ENCODE measurements at regions not wholly inside any gene's neighbourhood (a gene's known extent, or its start where the extent isn't known, plus 50 kb on each side); places are given as distances from the start of the nearest gene placed in this dataset.

GRCh38 chr7:25985196-25985595 is 166.8 kb upstream of the NFE2L3 start:
- no peak overlapping the region for H3K4me3 ChIP-seq (ENCODE audit: low read depth, low read length)
- CTCF ChIA-PET = no interaction called here
- no peak for TF ChIP-seq CTCF (IDR thresholded peaks at IDR 0.05; ENCODE audit: insufficient read depth, low read length, missing control alignments)
- POLR2A ChIA-PET = no interaction called here
- no peak for DNase-seq (ENCODE audit: low read depth, low spot score)

GRCh38 chr7:25988640-25989039 is 163.4 kb upstream of the NFE2L3 start:
- ChIA-PET POLR2A (no interaction called here), CTCF (interaction anchor here (1.0 kb wide), 1 partner anchor 10 kb away, joined by 3 read pairs; no protein-coding TSS in a partner anchor)
- H3K4me3 ChIP-seq (ENCODE audit: low read depth, low read length) = no peak overlapping the region
- TF ChIP-seq CTCF (IDR thresholded peaks at IDR 0.05; ENCODE audit: insufficient read depth, low read length, missing control alignments) = no peak
- DNase-seq (ENCODE audit: low read depth, low spot score) = no peak

DNA sequence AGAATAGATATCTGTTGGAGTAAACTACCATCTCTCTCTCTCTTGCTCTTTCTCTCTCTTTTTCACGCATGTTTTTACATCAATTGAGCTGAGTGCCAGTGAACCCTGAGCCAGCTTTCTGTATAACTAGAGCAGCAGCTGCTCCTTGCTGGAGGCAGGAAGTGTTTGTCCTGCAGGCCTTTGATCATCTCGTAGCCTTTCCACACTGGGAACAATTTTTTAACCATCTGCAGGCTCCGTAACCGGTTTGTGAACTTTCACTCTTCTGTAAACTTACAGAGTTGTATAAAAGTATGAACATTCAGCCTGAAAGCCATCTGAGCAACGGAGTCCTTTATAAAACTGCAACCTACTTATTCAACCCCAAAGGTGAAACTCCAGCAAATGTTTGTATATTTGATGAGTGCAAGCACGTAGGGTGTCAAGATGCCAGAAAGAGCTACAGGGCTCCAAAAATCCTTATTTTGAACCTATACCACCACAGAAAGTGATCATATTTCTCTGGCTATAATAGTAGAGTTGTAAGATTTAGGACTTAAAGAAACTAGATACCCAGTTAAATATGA is 162.8 kb upstream of the NFE2L3 start:
- no peak overlapping the region for H3K4me3 ChIP-seq (ENCODE audit: low read depth, low read length)
- no peak for TF ChIP-seq CTCF (IDR thresholded peaks at IDR 0.05; ENCODE audit: insufficient read depth, low read length, missing control alignments)
- ChIA-PET POLR2A (no interaction called here), CTCF (no interaction called here)
- DNase-seq (ENCODE audit: low read depth, low spot score) = no peak

GRCh38 chr7:25994433-25994994 is 157.5 kb upstream of the NFE2L3 start:
- no peak for DNase-seq (ENCODE audit: low read depth, low spot score)
- no peak for TF ChIP-seq CTCF (IDR thresholded peaks at IDR 0.05; ENCODE audit: insufficient read depth, low read length, missing control alignments)
- CTCF ChIA-PET = no interaction called here
- POLR2A ChIA-PET = no interaction called here
- H3K4me3 ChIP-seq (ENCODE audit: low read depth, low read length) = no peak overlapping the region

- ChIA-PET POLR2A (no interaction called here), CTCF (no interaction called here)
- TF ChIP-seq CTCF (IDR thresholded peaks at IDR 0.05; ENCODE audit: insufficient read depth, low read length, missing control alignments) = no peak
- DNase-seq (ENCODE audit: low read depth, low spot score) = no peak
- no peak overlapping the region for H3K4me3 ChIP-seq (ENCODE audit: low read depth, low read length)
Measured at GRCh38 chr7:25995216-25995615, 156.8 kb upstream of the NFE2L3 start.

DNA sequence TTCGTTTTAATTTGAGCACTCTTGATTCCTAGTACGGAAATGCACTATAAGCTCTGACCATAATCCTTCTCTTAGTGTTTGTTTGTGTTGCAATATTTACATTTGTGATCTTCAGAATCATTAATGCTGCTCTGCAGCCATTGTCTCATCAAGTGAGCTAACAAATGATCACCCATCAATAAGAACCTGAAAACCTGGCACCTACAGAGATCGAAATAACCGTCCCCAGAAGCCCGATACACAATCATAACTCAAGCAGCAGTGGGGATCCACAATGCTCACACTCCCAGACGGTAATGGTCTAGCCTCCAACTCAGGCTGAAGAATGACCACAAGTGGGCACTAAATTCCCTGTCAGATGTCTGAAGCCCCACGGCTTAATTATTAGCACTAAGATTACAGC is 156.0 kb upstream of the NFE2L3 start:
- no peak for TF ChIP-seq CTCF (IDR thresholded peaks at IDR 0.05; ENCODE audit: insufficient read depth, low read length, missing control alignments)
- CTCF ChIA-PET = no interaction called here
- DNase-seq (ENCODE audit: low read depth, low spot score) = no peak
- POLR2A ChIA-PET = no interaction called here
- H3K4me3 ChIP-seq (ENCODE audit: low read depth, low read length) = no peak overlapping the region

Measured in AG04449 (cell line).